GM18909 (cell line): ENCODE measurements at regions not wholly inside any gene's neighbourhood (a gene's known extent, or its start where the extent isn't known, plus 50 kb on each side); places are given as distances from the start of the nearest gene placed in this dataset.
A peak's percentile ranks its signal among the peaks of the same experiment; 100 is the strongest.

ENCODE experiments used
- ATAC-seq: cut with Tn5 transposase; IDR thresholded peaks from one replicate; pipeline ENCODE4 v1.9.1; 2021; ENCODE audit warnings: mild to moderate bottlenecking; ENCODE audit not compliant: unreplicated experiment, poor library complexity

DNA sequence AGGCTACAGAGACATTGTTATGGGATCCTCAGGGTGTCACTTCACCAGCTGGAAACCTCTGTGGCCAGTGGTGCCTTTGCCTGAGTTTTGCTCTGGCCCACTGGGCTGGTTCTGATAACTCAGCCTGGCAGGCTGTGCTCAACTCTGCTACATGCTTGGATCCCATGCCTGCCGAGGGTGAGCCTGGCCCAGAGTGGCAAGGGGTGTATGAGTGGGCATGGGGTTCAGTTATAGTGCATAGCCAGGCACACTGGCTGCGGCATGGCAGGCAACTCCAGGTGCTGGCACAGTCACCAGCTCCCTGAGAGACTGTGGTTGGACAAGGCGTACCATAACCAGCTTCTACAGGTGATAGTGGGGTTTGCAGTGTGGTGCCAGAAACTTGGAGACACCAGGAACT is 107.0 kb upstream of the PCDH15 start:
- no peak for ATAC-seq

DNA sequence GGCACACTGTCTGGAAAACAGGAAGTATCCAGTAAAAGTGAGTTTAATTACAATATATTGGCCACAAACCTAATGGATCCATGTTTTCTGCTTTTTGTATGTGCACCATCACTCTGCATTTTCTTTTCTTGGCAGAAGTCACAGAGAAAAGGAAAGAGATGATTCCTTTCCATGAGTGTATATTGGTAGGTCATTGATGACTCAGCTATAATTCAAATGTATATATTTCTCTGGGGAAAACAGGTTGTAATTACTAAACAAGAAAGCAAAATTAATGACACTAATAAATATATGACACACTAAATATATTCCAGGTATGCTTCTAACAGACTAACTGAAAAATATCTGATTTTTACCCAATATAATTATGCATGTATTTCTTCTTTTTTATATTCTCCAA is 105.9 kb upstream of the PCDH15 start:
- ATAC-seq: no peak

DNA sequence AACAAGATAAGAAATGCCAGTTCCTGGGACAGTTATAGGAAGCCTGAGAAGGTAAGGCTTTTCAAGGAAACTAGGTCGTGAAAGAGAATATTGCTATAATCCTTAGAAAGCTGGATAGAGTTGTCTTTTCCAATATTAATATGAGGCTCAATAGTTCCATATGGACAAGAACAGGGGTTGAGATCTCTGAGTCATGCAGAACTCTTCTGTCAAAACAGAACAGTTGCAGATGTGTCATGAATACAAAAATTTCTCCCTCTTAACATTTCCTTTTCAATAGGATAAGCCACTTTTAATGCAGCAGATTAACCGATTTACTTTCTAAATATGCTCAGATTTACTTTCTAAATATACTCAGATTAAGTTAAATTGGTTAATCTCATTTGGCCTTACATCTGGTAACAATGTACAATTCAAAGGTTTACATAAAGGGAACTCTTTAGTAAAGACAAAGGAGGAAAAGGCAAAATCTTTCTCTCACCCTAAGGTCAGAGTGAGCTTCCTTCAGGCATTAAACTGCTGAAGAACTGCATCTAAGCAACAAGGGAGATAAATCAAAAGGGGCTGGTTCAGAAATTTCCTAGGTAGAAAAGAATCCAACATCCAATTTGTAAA is 104.7 kb upstream of the PCDH15 start:
- ATAC-seq: no peak

DNA sequence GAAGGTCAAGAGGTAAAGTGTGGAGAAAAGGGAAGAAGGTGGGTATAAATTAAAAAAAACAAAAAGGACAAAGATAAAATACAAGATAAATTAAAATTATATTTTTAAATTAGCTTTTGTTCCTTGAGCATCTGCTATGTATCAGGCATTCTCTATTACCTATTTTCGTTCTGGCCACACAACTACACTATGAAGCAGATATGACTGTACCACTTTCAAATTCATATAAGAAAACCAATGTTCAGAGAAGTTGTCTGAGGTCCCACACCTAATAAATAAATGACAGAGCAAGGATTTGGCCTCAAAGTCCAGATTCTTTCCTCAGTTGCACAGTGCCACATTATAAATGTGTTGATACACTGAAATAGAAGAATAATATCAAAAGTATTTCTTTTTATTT is 103.8 kb upstream of the PCDH15 start:
- no peak for ATAC-seq

DNA sequence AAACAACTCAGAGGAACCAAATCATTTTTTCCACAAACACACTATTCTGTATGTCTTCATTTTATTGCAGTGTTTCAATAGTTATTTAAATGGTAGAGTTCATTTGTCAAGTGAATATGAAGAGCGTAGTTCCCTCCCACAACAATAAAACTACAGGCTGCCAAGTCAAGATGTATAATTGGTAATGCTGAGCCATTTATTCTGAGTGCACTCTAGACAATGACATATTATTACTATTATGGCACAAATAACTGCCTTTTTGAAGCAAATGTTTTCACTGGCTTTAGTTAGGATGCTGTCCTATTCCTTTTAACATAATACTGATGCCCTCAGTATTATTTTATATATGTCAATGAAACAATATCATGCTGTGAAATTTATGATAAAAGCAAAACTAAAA is 102.7 kb upstream of the PCDH15 start:
- ATAC-seq: no peak

DNA sequence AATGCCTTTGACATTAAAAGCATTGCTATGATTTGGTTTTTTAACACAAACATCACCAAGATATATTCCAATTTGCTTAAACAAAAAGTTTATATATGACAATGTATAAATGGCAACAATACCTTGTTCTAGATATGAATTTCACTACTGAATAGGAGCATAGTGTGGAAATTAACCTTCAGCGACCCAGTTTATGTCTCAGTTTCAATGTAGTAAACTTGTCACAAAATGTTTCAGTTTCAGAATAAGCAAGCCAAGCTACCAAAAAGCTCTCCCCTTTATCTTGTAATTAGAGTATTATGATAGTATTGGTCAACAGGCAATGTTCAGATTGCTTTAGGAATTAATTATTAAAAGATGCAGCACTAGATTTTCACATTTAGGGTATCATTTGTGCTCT is 99.6 kb upstream of the PCDH15 start:
- ATAC-seq: peak; percentile 47

DNA sequence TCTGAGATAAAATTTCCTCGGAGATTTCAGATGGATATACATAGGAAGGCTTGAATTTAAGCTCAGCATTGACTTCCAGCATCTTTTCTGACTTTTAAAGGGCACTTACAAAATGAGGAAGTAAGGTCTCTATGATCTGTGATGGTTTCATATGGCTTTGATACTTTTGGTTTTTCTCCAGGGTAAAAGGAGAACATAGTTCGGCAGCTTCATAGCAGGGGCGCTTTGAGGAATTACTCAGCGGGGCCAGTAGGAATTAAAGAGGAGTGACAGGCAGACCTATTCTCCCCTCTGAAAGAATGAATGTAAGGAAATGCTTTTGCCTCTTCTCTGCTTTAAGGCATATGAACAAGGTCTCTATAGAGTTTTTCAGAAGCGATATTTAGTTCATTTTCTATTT is 80.0 kb upstream of the PCDH15 start:
- ATAC-seq: no peak

DNA sequence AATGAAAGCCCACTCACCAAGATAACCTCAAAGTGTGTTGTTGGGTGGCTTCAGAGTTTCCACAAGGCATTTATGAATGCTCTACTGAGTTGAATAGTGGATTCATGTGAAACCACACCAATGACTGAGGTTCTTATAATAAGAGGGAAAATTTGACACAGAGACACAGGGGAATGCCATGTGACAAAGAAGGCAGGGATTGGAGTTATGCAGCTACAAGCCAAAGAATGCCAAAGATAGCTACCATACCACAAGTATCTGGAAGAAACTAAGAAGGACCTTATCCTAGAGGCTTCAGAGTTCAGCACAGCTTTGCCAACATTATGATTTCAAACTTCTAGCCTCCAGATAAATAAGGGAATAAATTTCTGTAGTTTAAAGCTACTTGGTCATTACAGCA is 68.0 kb upstream of the PCDH15 start:
- no peak for ATAC-seq

DNA sequence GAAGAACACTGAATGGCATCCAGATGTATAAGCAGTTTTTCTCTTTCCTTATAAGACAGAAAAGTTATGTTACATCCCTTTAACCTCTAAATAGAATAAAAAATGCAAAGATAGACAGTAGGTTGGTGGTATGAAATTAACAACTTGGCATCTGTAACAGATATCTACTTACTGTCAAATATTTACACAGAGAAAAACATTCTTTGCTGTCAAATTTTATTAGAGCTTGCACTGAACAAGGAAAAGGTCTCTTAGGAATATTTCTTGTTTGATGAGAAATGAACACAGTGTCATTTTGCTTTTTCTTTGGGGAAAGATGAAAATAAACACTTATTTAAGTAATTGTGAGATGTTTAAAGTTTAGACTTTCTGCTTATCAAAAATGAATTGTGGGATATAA is 65.6 kb upstream of the PCDH15 start:
- ATAC-seq: no peak

DNA sequence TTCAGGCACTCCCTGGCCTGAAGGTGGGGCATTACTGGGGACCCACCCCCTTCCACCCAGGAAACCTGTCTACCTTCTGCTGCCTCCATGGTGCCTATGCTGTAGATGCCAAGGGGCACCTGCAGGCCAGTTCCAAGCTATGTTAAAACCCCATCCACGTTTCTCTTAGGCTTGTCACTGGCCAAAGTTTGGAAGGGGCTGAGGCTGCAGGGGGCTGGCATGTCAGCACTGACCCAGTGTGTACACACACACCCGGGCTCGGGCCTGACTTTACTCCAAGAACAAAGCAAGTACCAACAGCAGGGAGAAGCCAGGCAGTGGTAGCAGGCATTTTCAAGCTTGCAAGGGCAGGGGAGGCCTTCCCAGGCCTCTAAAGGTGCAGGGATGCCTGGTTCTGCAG is 53.8 kb upstream of the PCDH15 start:
- no peak for ATAC-seq

DNA sequence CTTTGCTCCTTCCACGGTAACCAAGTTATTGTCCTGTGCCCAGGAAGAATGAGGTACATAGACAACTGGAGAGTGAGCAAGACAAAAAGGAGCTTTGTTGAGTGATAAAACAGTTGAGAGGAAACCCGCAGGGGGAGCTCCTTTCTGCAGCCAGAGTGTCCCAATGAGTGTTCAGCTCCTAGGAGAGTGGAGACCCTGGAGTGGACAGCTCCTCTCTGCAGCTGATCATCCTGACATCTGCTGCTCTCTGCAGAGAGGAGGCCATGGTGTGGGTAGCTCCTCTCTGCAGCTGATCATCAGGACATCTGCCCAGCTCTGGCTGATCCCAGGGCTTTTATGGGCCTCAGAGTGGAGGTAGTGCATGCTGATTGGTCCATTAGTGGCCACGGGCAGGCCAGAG is 53.4 kb upstream of the PCDH15 start:
- no peak for ATAC-seq

DNA sequence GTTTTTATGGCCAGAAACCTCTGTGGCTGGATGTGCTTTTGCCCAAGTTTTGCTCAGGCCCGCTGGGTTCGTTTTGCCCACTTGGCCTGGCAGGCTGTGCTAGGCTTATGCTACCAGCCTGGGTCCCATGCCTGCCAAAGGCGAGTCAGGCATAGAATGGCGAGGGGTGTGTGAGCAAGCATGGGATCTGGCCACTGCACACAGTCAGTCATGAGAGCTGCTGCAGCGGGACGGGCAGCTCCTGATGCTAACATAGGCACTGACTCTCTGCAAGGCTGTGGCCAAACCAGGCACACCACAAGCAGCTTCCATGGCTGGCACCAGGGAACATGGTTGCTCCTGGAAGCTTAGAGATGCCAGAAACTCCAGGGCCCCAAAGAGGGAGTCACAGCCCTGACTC is 52.9 kb upstream of the PCDH15 start:
- ATAC-seq: no peak
